ENCODE measurements at regions not wholly inside any gene's neighbourhood (a gene's known extent, or its start where the extent isn't known, plus 50 kb on each side); places are given as distances from the start of the nearest gene placed in this dataset.

DNA sequence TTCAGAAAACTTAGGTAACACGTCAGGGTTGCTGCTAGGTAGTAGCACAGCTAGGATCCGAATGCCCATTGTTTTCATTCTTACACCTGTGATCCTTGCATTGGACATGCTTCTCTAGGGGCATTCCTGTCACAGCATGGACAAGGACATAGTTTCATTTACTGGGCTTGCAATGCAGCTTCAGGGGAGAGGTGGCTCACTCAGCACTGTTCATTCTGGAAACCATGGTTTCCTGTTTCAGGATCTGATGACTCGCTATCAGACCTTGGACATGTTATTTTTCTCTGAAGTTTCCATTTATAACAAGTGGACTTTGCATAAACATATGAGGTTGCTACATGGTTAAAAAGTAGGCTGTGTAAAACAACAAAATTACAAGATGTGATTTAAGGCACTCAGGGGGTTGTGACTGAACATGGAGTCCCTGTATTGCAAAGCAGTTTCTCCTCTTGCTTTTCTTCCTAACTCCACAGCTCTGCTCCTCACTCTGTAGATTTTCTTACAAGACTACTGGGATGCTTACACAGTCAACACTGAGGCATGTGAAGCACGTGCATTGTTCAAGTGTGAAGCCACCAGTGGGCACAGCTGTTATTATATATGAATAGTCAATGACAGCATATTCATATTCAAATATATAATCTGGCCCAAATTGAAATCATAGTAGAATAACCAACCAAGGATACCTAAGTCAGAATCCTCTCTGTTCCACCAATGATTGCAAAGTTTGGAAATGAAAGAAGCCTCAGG lies 66.1 kb upstream of the STK32A start:
- Histone ChIP-seq H3K4me3 (replicated peaks; ENCODE audit: low read depth, low read length) (no peak overlapping the region), H3K36me3 (ENCODE audit: control insufficient read depth, insufficient read depth, low read length) (no peaks in the 10 kb centered on the region), H3K27me3 (replicated peaks; ENCODE audit: control insufficient read depth, insufficient read depth, low read length) (no peaks in the 10 kb centered on the region)
- no peak for DNase-seq (ENCODE audit: extremely low read depth, insufficient read length)
- TF ChIP-seq, protein P1, sequence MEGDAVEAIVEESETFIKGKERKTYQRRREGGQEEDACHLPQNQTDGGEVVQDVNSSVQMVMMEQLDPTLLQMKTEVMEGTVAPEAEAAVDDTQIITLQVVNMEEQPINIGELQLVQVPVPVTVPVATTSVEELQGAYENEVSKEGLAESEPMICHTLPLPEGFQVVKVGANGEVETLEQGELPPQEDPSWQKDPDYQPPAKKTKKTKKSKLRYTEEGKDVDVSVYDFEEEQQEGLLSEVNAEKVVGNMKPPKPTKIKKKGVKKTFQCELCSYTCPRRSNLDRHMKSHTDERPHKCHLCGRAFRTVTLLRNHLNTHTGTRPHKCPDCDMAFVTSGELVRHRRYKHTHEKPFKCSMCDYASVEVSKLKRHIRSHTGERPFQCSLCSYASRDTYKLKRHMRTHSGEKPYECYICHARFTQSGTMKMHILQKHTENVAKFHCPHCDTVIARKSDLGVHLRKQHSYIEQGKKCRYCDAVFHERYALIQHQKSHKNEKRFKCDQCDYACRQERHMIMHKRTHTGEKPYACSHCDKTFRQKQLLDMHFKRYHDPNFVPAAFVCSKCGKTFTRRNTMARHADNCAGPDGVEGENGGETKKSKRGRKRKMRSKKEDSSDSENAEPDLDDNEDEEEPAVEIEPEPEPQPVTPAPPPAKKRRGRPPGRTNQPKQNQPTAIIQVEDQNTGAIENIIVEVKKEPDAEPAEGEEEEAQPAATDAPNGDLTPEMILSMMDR (IDR thresholded peaks at IDR 0.05; ENCODE audit: insufficient read depth, low read length, poor library complexity, severe bottlenecking): no peak

DNA sequence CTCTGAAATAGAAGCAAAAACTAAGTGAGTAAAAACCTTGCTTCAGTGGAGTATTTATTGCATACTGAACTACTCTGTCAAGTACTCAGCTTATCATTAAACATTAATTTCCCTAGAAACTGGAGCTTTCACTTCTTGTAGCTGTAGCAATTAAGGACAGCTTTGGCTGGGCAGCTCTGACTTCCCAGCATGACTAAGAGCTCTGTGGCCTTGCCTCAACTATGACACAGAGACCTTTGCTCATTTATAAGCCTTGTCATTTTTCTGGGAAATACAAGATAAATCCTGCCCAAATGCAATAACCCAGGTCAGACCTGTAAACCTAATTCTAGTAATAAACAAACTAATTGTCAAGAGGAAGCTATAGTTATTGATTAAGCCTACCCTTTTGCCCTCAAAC lies 65.4 kb upstream of the STK32A start:
- Histone ChIP-seq H3K4me3 (replicated peaks; ENCODE audit: low read depth, low read length) (no peak overlapping the region), H3K36me3 (ENCODE audit: control insufficient read depth, insufficient read depth, low read length) (no peaks in the 10 kb centered on the region), H3K27me3 (replicated peaks; ENCODE audit: control insufficient read depth, insufficient read depth, low read length) (no peaks in the 10 kb centered on the region)
- TF ChIP-seq, protein P1 (IDR thresholded peaks at IDR 0.05; ENCODE audit: insufficient read depth, low read length, poor library complexity, severe bottlenecking): no peak
- DNase-seq (ENCODE audit: extremely low read depth, insufficient read length): no peak

DNA sequence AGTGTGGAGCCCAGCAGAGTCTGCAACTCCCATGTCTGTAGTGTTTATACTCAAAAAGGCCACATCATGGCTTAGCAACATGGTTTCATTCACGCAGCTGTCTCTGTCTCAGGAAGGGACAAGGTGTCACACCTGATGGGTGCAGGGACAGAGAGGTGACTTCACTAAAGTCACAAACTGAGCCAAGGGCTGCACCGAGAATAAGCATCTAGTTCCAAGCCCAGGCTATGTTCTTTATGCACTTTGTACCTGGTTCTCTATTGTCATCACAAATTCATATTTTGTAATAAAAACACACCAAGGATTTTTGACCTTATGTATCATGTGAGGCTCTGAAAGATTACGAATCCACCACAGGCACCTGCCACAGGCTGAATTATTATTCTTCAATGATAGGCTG lies 64.9 kb upstream of the STK32A start:
- Histone ChIP-seq H3K4me3 (replicated peaks; ENCODE audit: low read depth, low read length) (no peak overlapping the region), H3K36me3 (ENCODE audit: control insufficient read depth, insufficient read depth, low read length) (no peaks in the 10 kb centered on the region), H3K27me3 (replicated peaks; ENCODE audit: control insufficient read depth, insufficient read depth, low read length) (no peaks in the 10 kb centered on the region)
- TF ChIP-seq, protein P1 (IDR thresholded peaks at IDR 0.05; ENCODE audit: insufficient read depth, low read length, poor library complexity, severe bottlenecking): no peak
- no peak for DNase-seq (ENCODE audit: extremely low read depth, insufficient read length)

DNA sequence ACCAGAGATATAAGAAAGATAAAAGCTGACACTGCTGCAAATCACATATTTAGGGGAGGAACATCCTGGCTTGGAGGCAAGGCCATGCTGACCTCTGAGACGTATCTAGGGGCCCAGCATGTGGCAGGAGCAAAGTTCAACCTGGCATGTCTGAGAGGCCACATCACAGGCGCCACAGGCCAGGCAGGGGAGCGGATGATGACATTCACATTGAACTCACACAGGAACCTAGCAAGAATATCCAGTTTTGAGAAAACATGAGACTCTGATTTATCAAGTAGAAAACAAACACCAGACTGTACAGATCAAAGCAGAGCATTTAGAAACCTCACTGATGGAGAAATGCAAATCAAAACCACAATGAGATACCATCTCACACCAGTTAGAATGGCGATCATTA lies 64.2 kb upstream of the STK32A start:
- Histone ChIP-seq H3K27me3 (replicated peaks; ENCODE audit: control insufficient read depth, insufficient read depth, low read length) (no peaks in the 10 kb centered on the region), H3K4me3 (replicated peaks; ENCODE audit: low read depth, low read length) (no peak overlapping the region), H3K36me3 (ENCODE audit: control insufficient read depth, insufficient read depth, low read length) (no peaks in the 10 kb centered on the region)
- peak; percentile 5 for DNase-seq (ENCODE audit: extremely low read depth, insufficient read length)
- TF ChIP-seq, protein P1 (IDR thresholded peaks at IDR 0.05; ENCODE audit: insufficient read depth, low read length, poor library complexity, severe bottlenecking): no peak

DNA sequence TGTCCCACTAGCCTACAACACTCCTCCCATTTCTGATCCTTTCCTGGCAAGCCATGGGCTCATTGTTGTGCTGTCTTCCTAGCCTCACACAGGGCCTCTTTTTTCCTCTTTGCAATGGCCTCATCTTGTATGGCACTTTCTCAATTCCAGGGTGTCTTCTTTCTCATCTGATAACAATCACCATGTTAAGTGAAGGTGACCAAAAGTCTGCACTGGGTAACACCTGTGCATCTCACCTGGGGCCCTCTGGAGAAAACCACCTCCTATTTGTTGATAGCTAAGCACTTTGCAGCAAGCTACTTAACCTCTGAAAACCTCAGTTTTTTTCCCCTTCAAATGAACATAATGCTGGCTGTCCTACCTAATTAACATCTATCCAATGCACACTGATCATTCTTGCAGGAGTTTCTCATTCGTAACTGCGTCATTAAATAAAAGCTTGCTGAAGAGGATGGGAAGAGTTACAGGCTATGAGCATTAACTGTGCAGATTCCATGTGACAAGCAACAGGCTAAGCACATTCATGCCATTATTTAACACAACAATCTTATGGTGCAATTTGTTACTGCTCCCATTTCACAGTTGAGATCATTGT lies 60.1 kb upstream of the STK32A start:
- Histone ChIP-seq H3K4me3 (replicated peaks; ENCODE audit: low read depth, low read length) (no peak overlapping the region), H3K36me3 (ENCODE audit: control insufficient read depth, insufficient read depth, low read length) (no peaks in the 10 kb centered on the region), H3K27me3 (replicated peaks; ENCODE audit: control insufficient read depth, insufficient read depth, low read length) (no peaks in the 10 kb centered on the region)
- TF ChIP-seq, protein P1 (IDR thresholded peaks at IDR 0.05; ENCODE audit: insufficient read depth, low read length, poor library complexity, severe bottlenecking): no peak
- DNase-seq (ENCODE audit: extremely low read depth, insufficient read length): no peak

All from GM06990 (cell line).